Mesenchymal stem cell (in vitro differentiated cells and primary cell): ENCODE measurements at regions not wholly inside any gene's neighbourhood (a gene's known extent, or its start where the extent isn't known, plus 50 kb on each side); places are given as distances from the start of the nearest gene placed in this dataset.
A peak's percentile ranks its signal among the peaks of the same experiment; 100 is the strongest.

ENCODE experiments used
- DNase-seq: peaks from one replicate; pipeline ENCODE4 v3.0.0-alpha.2; 2013
- H2AFZ ChIP-seq: one replicate; pipeline ENCODE4 v1.6.1; 2013; ENCODE audit warnings: low read depth, mild to moderate bottlenecking, control low read depth, inconsistent platforms, low read length, moderate library complexity
- H2AK5ac ChIP-seq: 2 replicates; pipeline ENCODE4 v1.6.1; 2013; ENCODE audit warnings: low read length, moderate library complexity, mild to moderate bottlenecking, inconsistent platforms; ENCODE audit not compliant: severe bottlenecking
- H2BK120ac ChIP-seq: one replicate; pipeline ENCODE4 v1.6.1; 2013; ENCODE audit warnings: low read depth, mild to moderate bottlenecking, inconsistent platforms, low read length, moderate library complexity
- H2BK12ac ChIP-seq, 2 experiments: one replicate each; pipeline ENCODE4 v1.6.1; 2013; ENCODE audit warnings: inconsistent platforms in 2 of 2, low read length in 2 of 2, mild to moderate bottlenecking in 2 of 2, moderate library complexity in 2 of 2, control low read depth in 1 of 2
- H2BK15ac ChIP-seq: one replicate; pipeline ENCODE4 v1.6.1; 2013; ENCODE audit warnings: mild to moderate bottlenecking, low read depth, inconsistent platforms; ENCODE audit not compliant: poor library complexity, severe bottlenecking
- H2BK5ac ChIP-seq: 2 replicates; pipeline ENCODE4 v1.6.1; 2013; ENCODE audit warnings: low read depth, mild to moderate bottlenecking, low read length, control low read depth, inconsistent platforms; ENCODE audit not compliant: poor library complexity, severe bottlenecking
- H3K14ac ChIP-seq, 2 experiments: one replicate each; pipeline ENCODE4 v1.6.1; 2013; ENCODE audit warnings: inconsistent platforms in 2 of 2, low read length in 2 of 2, control low read depth in 1 of 2, mild to moderate bottlenecking in 1 of 2, moderate library complexity in 1 of 2
- H3K18ac ChIP-seq, 2 experiments: one replicate each; pipeline ENCODE4 v1.6.1; 2013; ENCODE audit warnings: inconsistent platforms in 2 of 2, low read length in 2 of 2, control low read depth in 1 of 2, low read depth in 1 of 2, mild to moderate bottlenecking in 1 of 2
- H3K23ac ChIP-seq, 2 experiments: one replicate each; pipeline ENCODE4 v1.6.1; 2013; ENCODE audit warnings: inconsistent platforms in 2 of 2, low read length in 2 of 2, mild to moderate bottlenecking in 2 of 2, moderate library complexity in 2 of 2, control low read depth in 1 of 2
- H3K27ac ChIP-seq: 2 replicates; pipeline ENCODE4 v1.5.1; 2013; ENCODE audit warnings: mild to moderate bottlenecking, moderate library complexity, low read length, control low read depth, inconsistent platforms; ENCODE audit not compliant: poor library complexity, severe bottlenecking
- H3K27me3 ChIP-seq, 2 experiments: 2 replicates each; pipeline versions ENCODE4 v1.6.1 to v1.7.0; 2013; ENCODE audit warnings: low read length in 2 of 2, mild to moderate bottlenecking in 2 of 2, moderate library complexity in 2 of 2, control low read depth in 1 of 2, inconsistent platforms in 1 of 2; ENCODE audit not compliant: control insufficient read depth in 1 of 2, insufficient read depth in 1 of 2
- H3K36me3 ChIP-seq, 2 experiments: 2 replicates each; pipeline versions ENCODE4 v1.6.1 to v1.7.0; 2013; ENCODE audit warnings: low read length in 2 of 2, control low read depth in 1 of 2, inconsistent platforms in 1 of 2, low read depth in 1 of 2, mild to moderate bottlenecking in 1 of 2; ENCODE audit not compliant: insufficient read depth in 2 of 2, control insufficient read depth in 1 of 2
- H3K4ac ChIP-seq, 2 experiments: one replicate each; pipeline ENCODE4 v1.6.1; 2013; ENCODE audit warnings: inconsistent platforms in 2 of 2, low read length in 2 of 2, mild to moderate bottlenecking in 2 of 2, moderate library complexity in 2 of 2, control low read depth in 1 of 2, low read depth in 1 of 2
- H3K4me1 ChIP-seq: 2 replicates; pipeline ENCODE4 v1.6.1; 2013; ENCODE audit warnings: low read depth, low read length, control low read depth; ENCODE audit not compliant: control insufficient read depth, insufficient read depth
- H3K4me2 ChIP-seq: 2 replicates; pipeline ENCODE4 v1.6.1; 2013; ENCODE audit warnings: low read length, mild to moderate bottlenecking, inconsistent platforms; ENCODE audit not compliant: poor library complexity, severe bottlenecking
- H3K4me3 ChIP-seq, 2 experiments: 2 replicates each; pipeline versions ENCODE4 v1.5.1 to v1.7.0; 2013; ENCODE audit warnings: low read length in 2 of 2, mild to moderate bottlenecking in 2 of 2, control low read depth in 1 of 2, low read depth in 1 of 2; ENCODE audit not compliant: insufficient read depth in 1 of 2
- H3K79me1 ChIP-seq: replicated peaks from 2 replicates; pipeline ENCODE4 v1.6.1; 2013; ENCODE audit warnings: mild to moderate bottlenecking, control low read depth, low read length, inconsistent platforms; ENCODE audit not compliant: poor library complexity, severe bottlenecking
- H3K9ac ChIP-seq: 2 replicates; pipeline ENCODE4 v1.7.0; 2013; ENCODE audit warnings: mild to moderate bottlenecking, low read length, moderate library complexity
- H3K9me3 ChIP-seq: 2 replicates; pipeline ENCODE4 v1.7.0; 2013; ENCODE audit warnings: mild to moderate bottlenecking, low read length; ENCODE audit not compliant: control insufficient read depth
- H4K8ac ChIP-seq: one replicate; pipeline ENCODE4 v1.6.1; 2013; ENCODE audit warnings: inconsistent platforms, mild to moderate bottlenecking, low read length, moderate library complexity
- H4K91ac ChIP-seq: one replicate; pipeline ENCODE4 v1.6.1; 2013; ENCODE audit warnings: mild to moderate bottlenecking, low read length, inconsistent platforms
- WGBS: methylation state at CpG from one replicate; pipeline ENCODE4 v1.1.7; 2013; ENCODE audit warnings: mixed read lengths; 5-methylcytosine and 5-hydroxymethylcytosine counted together

DNA sequence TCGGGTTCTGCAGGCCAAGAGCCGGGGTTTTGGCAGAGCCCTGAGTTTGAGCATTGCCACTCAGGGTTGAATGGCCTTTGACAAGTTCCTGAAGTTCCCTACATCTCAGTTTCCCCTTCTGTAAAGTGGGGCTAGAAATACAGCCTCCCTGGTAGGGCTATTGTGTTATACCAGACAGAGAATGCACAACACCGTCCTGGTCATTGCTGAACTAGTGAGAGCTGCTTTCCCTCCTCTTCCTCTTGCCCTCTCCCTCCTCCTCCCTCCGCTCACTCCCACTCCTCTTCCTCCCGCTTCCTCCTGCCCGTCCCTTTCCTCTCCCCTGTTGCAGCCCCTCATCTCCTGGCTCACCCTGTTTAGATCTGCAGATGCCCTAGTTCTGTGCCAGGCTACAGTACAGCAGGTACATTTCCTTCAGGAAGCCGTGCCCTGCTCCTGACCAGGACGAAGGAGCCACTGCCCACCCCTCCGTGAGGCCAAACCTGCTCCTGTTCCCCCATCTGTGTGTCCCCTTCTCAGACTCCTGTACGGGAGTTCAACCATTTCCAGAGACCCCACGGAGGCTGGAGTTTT, 91.5 kb upstream of the SHANK2 start:
- Histone ChIP-seq H2AK5ac (no peak overlapping the region), H2BK120ac (no peak overlapping the region), H2BK15ac (no peak overlapping the region), H3K79me1 (no peaks in the 10 kb centered on the region), H4K91ac (no peak overlapping the region), H2AFZ (no peak overlapping the region), H3K27ac (no peak overlapping the region), H3K4ac (no peak overlapping the region), H2BK12ac (no peak overlapping the region), H3K9me3 (peaks cover 4% of the 10 kb centered on the region), H3K4me3 (no peak overlapping the region), H3K4me1 (peaks cover 7% of the 10 kb centered on the region), H4K8ac (no peak overlapping the region), H3K27me3 (peaks cover 42 to 80% of the 10 kb centered on the region in 2 experiments), H3K18ac (no peak overlapping the region), H3K36me3 (no peaks in the 10 kb centered on the region), H3K4me2 (no peak overlapping the region), H3K23ac (no peak overlapping the region), H3K14ac (no peak overlapping the region), H2BK5ac (no peak overlapping the region), H3K9ac (no peak overlapping the region)
- DNase-seq = no peak
- WGBS = 67% methylated on average over 11 of the region's 11 CpGs

DNA sequence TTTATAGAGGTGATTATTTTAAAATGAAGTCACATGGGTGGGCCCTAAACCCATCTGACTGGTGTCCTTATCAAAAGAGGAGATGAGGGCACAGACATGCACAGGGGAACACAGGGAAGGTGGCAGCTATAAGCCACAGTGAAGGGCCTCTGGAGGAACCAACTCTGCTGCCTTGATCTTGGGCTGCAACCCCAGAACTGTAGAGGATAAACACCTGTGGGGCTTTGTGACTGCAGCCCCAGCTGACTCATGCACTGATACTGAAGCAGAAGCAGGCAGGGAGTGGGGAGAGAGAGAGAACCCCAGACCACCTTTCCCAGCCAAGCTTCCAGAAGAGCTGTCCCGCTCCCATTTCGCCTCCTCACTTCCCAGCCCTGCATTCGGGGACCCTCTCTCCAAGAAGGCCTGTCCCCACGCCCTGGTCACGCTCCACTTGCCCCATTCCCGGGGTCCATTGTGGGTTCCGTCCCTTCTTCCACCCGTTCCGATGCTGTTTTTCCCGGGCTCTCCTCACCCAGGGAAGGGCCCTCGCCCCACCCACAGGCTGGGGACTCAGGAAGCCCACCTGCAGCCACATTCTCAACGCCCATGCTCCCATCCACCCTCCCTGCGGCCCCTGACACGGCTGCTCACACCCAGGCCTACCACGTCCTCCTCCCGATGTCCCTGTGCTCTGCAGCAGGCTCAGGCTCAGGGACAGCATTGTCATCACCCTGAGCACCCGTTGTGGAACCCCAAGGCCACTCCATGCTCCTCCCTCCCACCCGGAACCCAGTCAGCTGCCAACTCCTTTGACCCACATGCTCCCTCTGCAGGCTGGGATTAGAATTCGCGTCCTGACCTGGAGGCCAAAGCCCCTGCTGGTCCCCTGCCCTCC, 90.8 kb upstream of the SHANK2 start:
- Histone ChIP-seq H4K8ac (no peak overlapping the region), H3K27ac (no peak overlapping the region), H2AFZ (no peak overlapping the region), H3K79me1 (no peaks in the 10 kb centered on the region), H3K23ac (no peak overlapping the region), H3K4ac (no peak overlapping the region), H3K18ac (peak overlapping the region in 1 of 2 experiments; percentile 11), H2BK12ac (no peak overlapping the region), H2BK5ac (no peak overlapping the region), H3K4me3 (no peak overlapping the region), H3K4me1 (peaks cover 7% of the 10 kb centered on the region), H2BK15ac (no peak overlapping the region), H3K4me2 (no peak overlapping the region), H3K14ac (no peak overlapping the region), H3K27me3 (peaks cover 34 to 79% of the 10 kb centered on the region in 2 experiments), H3K9me3 (peaks cover 3% of the 10 kb centered on the region), H4K91ac (no peak overlapping the region), H3K9ac (no peak overlapping the region), H3K36me3 (no peaks in the 10 kb centered on the region), H2AK5ac (no peak overlapping the region), H2BK120ac (no peak overlapping the region)
- 64% methylated on average over 20 of the region's 20 CpGs for WGBS
- DNase-seq = peak; percentile 45

DNA sequence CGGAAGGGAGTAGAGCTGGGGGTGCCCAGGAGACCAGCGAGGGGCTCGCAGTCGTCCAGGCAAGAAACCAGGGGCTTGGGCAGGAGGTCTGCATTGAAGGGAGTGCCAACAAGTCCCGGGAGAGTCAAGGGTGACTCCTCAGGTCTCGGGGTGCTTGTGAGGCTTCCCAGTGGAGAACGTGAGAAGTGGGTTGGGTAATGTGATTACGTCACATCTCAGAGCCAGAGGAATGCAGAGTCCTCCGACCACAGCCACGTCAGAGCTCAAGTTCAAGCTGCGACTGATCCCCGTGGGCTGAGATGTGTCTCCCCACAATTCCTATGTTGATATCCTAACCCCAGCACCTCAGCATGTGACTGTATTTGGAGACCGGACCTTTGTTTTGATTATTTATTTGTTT, 89.7 kb upstream of the SHANK2 start:
- H3K4me1 ChIP-seq = peaks cover 7% of the 10 kb centered on the region
- H2AK5ac ChIP-seq = no peak overlapping the region
- no peak overlapping the region for H4K91ac ChIP-seq
- no peaks in the 10 kb centered on the region for H3K36me3 ChIP-seq
- 79% methylated on average over 11 of the region's 13 CpGs for WGBS
- H3K23ac ChIP-seq = no peak overlapping the region
- H2BK15ac ChIP-seq = no peak overlapping the region
- no peak overlapping the region for H4K8ac ChIP-seq
- no peaks in the 10 kb centered on the region for H3K79me1 ChIP-seq
- no peak overlapping the region for H3K27ac ChIP-seq
- H2AFZ ChIP-seq = no peak overlapping the region
- H2BK5ac ChIP-seq = no peak overlapping the region
- peaks cover 33 to 74% of the 10 kb centered on the region in 2 experiments for H3K27me3 ChIP-seq
- no peak overlapping the region for H2BK120ac ChIP-seq
- no peaks in the 10 kb centered on the region for H3K9me3 ChIP-seq
- peak; percentile 44 for DNase-seq
- H3K4ac ChIP-seq = no peak overlapping the region
- no peak overlapping the region for H3K9ac ChIP-seq
- no peak overlapping the region for H3K18ac ChIP-seq
- H2BK12ac ChIP-seq = no peak overlapping the region
- H3K4me2 ChIP-seq = no peak overlapping the region
- H3K14ac ChIP-seq = no peak overlapping the region
- no peak overlapping the region for H3K4me3 ChIP-seq

DNA sequence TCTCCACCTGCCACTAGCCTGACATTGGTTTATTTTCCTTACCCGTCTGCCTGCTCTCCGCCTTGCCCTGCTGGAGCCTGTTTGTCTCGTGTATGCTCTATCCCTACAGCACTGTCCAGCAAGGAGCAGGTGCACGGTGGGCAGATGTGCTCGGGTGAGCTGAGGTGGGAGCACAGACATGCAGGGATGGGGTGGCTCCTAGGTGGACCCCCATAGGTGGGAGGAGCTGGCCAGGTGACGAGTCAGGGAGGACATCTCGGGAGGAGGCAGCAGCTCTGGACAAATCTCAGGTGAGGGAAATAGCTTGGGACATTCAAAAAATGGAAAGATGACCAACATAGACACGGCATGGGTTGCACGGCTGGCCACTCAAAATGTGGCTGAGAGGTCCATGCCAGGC, 89.2 kb upstream of the SHANK2 start:
- Histone ChIP-seq H2AK5ac (no peak overlapping the region), H2BK12ac (no peak overlapping the region), H3K4ac (no peak overlapping the region), H3K4me1 (peaks cover 7% of the 10 kb centered on the region), H3K14ac (no peak overlapping the region), H3K4me2 (no peak overlapping the region), H3K27me3 (peaks cover 34 to 74% of the 10 kb centered on the region in 2 experiments), H3K27ac (no peak overlapping the region), H3K9ac (no peak overlapping the region), H3K9me3 (no peaks in the 10 kb centered on the region), H3K4me3 (no peak overlapping the region), H3K18ac (no peak overlapping the region), H3K36me3 (no peaks in the 10 kb centered on the region), H2AFZ (no peak overlapping the region), H2BK5ac (no peak overlapping the region), H4K8ac (no peak overlapping the region), H2BK15ac (no peak overlapping the region), H3K23ac (no peak overlapping the region), H2BK120ac (no peak overlapping the region), H3K79me1 (no peaks in the 10 kb centered on the region), H4K91ac (no peak overlapping the region)
- DNase-seq = no peak
- 85% methylated on average over 9 of the region's 9 CpGs for WGBS
